ENCODE measurements at regions not wholly inside any gene's neighbourhood (a gene's known extent, or its start where the extent isn't known, plus 50 kb on each side); places are given as distances from the start of the nearest gene placed in this dataset.

GRCh38 chr2:65598264-65598663 lies 165.9 kb upstream of the SPRED2 start:
- TF ChIP-seq CTCF (IDR thresholded peaks at IDR 0.05; ENCODE audit: insufficient read depth, low read length) (no peak), POLR2AphosphoS5 (IDR thresholded peaks at IDR 0.05; ENCODE audit: low read depth) (no peak), SPI1 (IDR thresholded peaks at IDR 0.05; ENCODE audit: borderline replicate concordance, low read depth) (no peak)

All from HL-60 (cell line).